ENCODE measurements at regions not wholly inside any gene's neighbourhood (a gene's known extent, or its start where the extent isn't known, plus 50 kb on each side); places are given as distances from the start of the nearest gene placed in this dataset.

- no peak for DNase-seq
These were observed 235.1 kb upstream of the DIO2 start for GRCh38 chr14:80446356-80446755.

GRCh38 chr14:80445605-80446004 is 234.3 kb upstream of the DIO2 start:
- DNase-seq: no peak

- no peak for DNase-seq
These were observed 223.4 kb upstream of the DIO2 start for GRCh38 chr14:80434574-80435321.

- no peak for DNase-seq
These were observed 222.5 kb upstream of the DIO2 start for GRCh38 chr14:80433811-80434210.

- peak; percentile 7 for DNase-seq
These were observed 217.4 kb upstream of the DIO2 start for GRCh38 chr14:80428671-80429070.

- no peak for DNase-seq
These were observed 216.9 kb upstream of the DIO2 start for GRCh38 chr14:80428171-80428570.

GRCh38 chr14:80427101-80427500 is 215.8 kb upstream of the DIO2 start:
- DNase-seq: no peak

GRCh38 chr14:80426683-80427082 is 215.4 kb upstream of the DIO2 start:
- DNase-seq: no peak

GRCh38 chr14:80425686-80426085 is 214.4 kb upstream of the DIO2 start:
- peak; percentile 63 for DNase-seq

- no peak for DNase-seq
These were observed 208.5 kb upstream of the DIO2 start for GRCh38 chr14:80419769-80420168.

GRCh38 chr14:80419345-80419744 is 208.0 kb upstream of the DIO2 start:
- DNase-seq: no peak

GRCh38 chr14:80415636-80416035 is 204.3 kb upstream of the DIO2 start:
- DNase-seq: no peak

- DNase-seq: no peak
These were observed 202.8 kb upstream of the DIO2 start for GRCh38 chr14:80414080-80414479.

GRCh38 chr14:80404413-80404812 is 193.1 kb upstream of the DIO2 start:
- no peak for DNase-seq

- DNase-seq: no peak
These were observed 191.7 kb upstream of the DIO2 start for GRCh38 chr14:80403036-80403435.

- DNase-seq: no peak
These were observed 183.7 kb upstream of the DIO2 start for GRCh38 chr14:80395031-80395430.

- no peak for DNase-seq
These were observed 182.5 kb upstream of the DIO2 start for GRCh38 chr14:80393766-80394165.

GRCh38 chr14:80390906-80391305 is 179.6 kb upstream of the DIO2 start:
- DNase-seq: peak; percentile 12

- DNase-seq: no peak
These were observed 177.8 kb upstream of the DIO2 start for GRCh38 chr14:80388980-80389711.

- no peak for DNase-seq
These were observed 176.3 kb upstream of the DIO2 start for GRCh38 chr14:80387563-80387981.

- DNase-seq: no peak
These were observed 174.0 kb upstream of the DIO2 start for GRCh38 chr14:80385336-80385735.

GRCh38 chr14:80383223-80383622 is 171.9 kb upstream of the DIO2 start:
- no peak for DNase-seq

GRCh38 chr14:80381807-80382363 is 170.6 kb upstream of the DIO2 start:
- no peak for DNase-seq

GRCh38 chr14:80379035-80379434 is 167.7 kb upstream of the DIO2 start:
- DNase-seq: no peak
